Stimulated activated CD4-positive, alpha-beta T cell treated with anti-CD3 and anti-CD28 coated beads, Interleukin-1b, Interleukin-23, amount 100 ng/mL, for 1 hour (primary cell): ENCODE measurements at regions not wholly inside any gene's neighbourhood (a gene's known extent, or its start where the extent isn't known, plus 50 kb on each side); places are given as distances from the start of the nearest gene placed in this dataset.

Source experiments
- DNase-seq, 2 donors: peaks; one replicate each; pipeline ENCODE4 v3.0.0-alpha.2; 2020; ENCODE audit warnings: low read depth in 2 of 2

GRCh38 chr20:58162986-58163385 lies 65.5 kb downstream of the ANKRD60 start:
- no peak for DNase-seq

GRCh38 chr20:58161192-58161591 lies 67.3 kb downstream of the ANKRD60 start:
- no peak for DNase-seq

GRCh38 chr20:58160451-58161061 lies 67.9 kb downstream of the ANKRD60 start:
- no peak for DNase-seq

- no peak for DNase-seq
Observed at GRCh38 chr20:58155148-58155925, 73.1 kb downstream of the ANKRD60 start.

GRCh38 chr20:58154113-58154512 lies 74.3 kb downstream of the ANKRD60 start:
- no peak for DNase-seq

- DNase-seq, result no peak
Observed at GRCh38 chr20:58153121-58153520, 75.3 kb downstream of the ANKRD60 start.

- no peak for DNase-seq
Observed at GRCh38 chr20:58150772-58151171, 77.7 kb downstream of the ANKRD60 start.

GRCh38 chr20:58149437-58150091 lies 78.9 kb downstream of the ANKRD60 start:
- DNase-seq, result no peak

- DNase-seq, result no peak
Observed at GRCh38 chr20:58148891-58149290, 79.6 kb downstream of the ANKRD60 start.

GRCh38 chr20:58147628-58148370 lies 80.7 kb downstream of the ANKRD60 start:
- DNase-seq, result no peak

- DNase-seq, result no peak
Observed at GRCh38 chr20:58146746-58147140, 81.7 kb downstream of the ANKRD60 start.

- DNase-seq, result no peak
Observed at GRCh38 chr20:58146081-58146745, 82.2 kb downstream of the ANKRD60 start.

- no peak for DNase-seq
Observed at GRCh38 chr20:58145506-58146080, 82.9 kb downstream of the ANKRD60 start.

- no peak for DNase-seq
Observed at GRCh38 chr20:58144096-58144495, 84.4 kb downstream of the ANKRD60 start.

- DNase-seq, result no peak
Observed at GRCh38 chr20:58143531-58143930, 84.9 kb downstream of the ANKRD60 start.

- no peak for DNase-seq
Observed at GRCh38 chr20:58142843-58143185, 85.6 kb downstream of the ANKRD60 start.

GRCh38 chr20:58141971-58142842 lies 86.2 kb downstream of the ANKRD60 start:
- no peak for DNase-seq

- no peak for DNase-seq
Observed at GRCh38 chr20:58141496-58141895, 87.0 kb downstream of the ANKRD60 start.

GRCh38 chr20:58140787-58141425 lies 87.5 kb downstream of the ANKRD60 start:
- no peak for DNase-seq
